GM20000 (cell line): ENCODE measurements at regions not wholly inside any gene's neighbourhood (a gene's known extent, or its start where the extent isn't known, plus 50 kb on each side); places are given as distances from the start of the nearest gene placed in this dataset.
A peak's percentile ranks its signal among the peaks of the same experiment; 100 is the strongest.

Experiments
- DNase-seq: peaks from one replicate; pipeline ENCODE4 v3.0.0; 2012; ENCODE audit warnings: low spot score
- CTCF ChIP-seq: IDR thresholded peaks from 2 replicates; pipeline ENCODE4 v1.5.1; 2012; ENCODE audit warnings: mild to moderate bottlenecking, control low read depth; ENCODE audit errors: extremely low read depth, missing control alignments

GRCh38 chr3:194003114-194004057 lies 132.6 kb upstream of the HES1 start:
- peak; percentile 81 for DNase-seq
- no peak for TF ChIP-seq CTCF

DNA sequence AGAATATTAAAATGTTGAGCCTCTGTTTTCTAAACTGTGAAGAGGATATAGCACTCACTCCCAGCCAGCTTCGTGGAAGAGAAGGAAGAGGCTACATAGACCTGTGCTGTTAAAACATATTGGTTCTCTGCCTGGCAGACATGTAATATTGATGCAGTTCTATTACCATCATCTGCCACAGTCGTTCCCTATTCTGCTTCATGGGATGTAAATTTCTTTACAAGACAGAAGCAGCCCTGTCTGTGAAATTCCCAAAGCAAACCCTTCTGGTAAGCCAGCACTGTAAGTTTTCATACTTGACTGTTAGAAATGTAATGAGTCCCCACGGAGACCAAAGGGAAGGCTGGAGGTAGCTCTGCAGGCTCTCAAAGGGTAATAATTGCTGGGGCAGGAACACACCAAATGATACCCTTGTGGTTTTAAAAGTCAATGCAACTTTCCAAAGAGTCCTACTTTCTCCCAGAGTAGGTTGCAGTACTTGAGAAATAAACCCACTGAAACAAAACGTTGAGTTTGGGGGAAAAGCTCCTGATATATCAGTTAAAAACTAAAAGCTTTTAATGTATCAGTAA lies 129.9 kb upstream of the HES1 start:
- TF ChIP-seq CTCF: no peak
- no peak for DNase-seq

- no peak for TF ChIP-seq CTCF
- no peak for DNase-seq
These were observed 128.2 kb upstream of the HES1 start for GRCh38 chr3:194007592-194008337.

- no peak for TF ChIP-seq CTCF
- DNase-seq: no peak
These were observed 126.9 kb upstream of the HES1 start for GRCh38 chr3:194009019-194009418.

DNA sequence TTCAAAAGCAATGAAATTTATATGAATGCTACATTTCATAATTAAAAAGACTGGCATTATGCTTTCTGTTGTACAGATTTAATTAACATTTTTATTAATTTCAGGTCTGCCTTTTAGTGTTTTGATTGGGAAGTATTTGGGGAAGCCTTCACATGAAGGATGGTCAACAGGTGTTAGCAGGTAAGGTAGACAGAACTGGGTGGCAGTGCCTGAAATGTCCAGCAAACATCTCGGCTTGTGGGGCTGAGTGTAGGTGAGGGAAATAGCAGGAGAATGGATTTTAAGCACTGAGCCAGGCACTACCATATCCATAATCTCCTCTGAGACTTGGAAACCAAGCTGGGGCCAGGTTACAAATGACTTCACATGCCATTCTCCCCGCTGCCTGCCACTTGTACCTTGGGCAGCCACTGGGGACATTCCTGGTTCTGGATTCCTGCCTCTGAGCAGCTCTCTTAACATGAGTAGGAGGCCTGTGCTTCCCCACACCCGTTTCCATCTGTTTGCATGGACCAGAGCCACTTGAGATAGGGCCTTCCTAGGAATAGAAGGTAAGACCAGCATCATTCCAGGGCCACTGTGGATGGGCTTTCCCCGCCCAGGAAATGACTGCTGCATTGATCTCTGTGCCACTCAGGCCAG lies 125.9 kb upstream of the HES1 start:
- no peak for TF ChIP-seq CTCF
- DNase-seq: no peak

GRCh38 chr3:194011807-194012206 lies 124.1 kb upstream of the HES1 start:
- no peak for DNase-seq
- no peak for TF ChIP-seq CTCF

DNA sequence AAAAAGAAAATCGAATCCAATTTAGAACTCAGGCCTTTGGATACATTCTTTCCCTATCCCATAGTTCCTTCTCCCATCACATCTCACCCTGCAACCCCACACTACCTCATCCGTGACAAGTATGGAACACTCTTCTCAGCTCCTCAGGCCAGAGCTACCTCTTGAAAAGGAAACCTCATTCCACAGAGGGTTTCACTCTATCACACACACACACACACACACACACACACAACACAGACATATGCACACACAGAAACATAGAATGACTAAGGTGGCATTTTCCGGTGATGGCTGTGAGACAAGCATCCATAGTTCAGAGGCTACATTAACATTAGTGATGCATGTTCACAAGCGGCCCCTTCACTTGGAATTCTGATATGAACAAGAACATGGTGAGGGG lies 122.0 kb upstream of the HES1 start:
- DNase-seq: no peak
- TF ChIP-seq CTCF: no peak
